SU-DHL-6 (cell line): ENCODE measurements at regions not wholly inside any gene's neighbourhood (a gene's known extent, or its start where the extent isn't known, plus 50 kb on each side); places are given as distances from the start of the nearest gene placed in this dataset.

Experiments used
- EZH2phosphoT487 ChIP-seq: fragments of 200-600 bp; sonication (generic), shearing (Covaris generic); conservative IDR thresholded peaks from 2 replicates; pipeline ENCODE4 v1.6.1; 2018; ENCODE audit warnings: mild to moderate bottlenecking, antibody characterized with exemption, low read length, moderate library complexity, mixed read lengths
- TF ChIP-seq, protein P1 (sequence below): fragments of 200-600 bp; sonication (generic); IDR thresholded peaks from one replicate; pipeline ENCODE4 v1.5.1; 2017; ENCODE audit warnings: antibody characterized with exemption, mild to moderate bottlenecking, low read length, moderate library complexity; ENCODE audit not compliant: insufficient read depth, poor library complexity, severe bottlenecking

- TF ChIP-seq, protein P1, sequence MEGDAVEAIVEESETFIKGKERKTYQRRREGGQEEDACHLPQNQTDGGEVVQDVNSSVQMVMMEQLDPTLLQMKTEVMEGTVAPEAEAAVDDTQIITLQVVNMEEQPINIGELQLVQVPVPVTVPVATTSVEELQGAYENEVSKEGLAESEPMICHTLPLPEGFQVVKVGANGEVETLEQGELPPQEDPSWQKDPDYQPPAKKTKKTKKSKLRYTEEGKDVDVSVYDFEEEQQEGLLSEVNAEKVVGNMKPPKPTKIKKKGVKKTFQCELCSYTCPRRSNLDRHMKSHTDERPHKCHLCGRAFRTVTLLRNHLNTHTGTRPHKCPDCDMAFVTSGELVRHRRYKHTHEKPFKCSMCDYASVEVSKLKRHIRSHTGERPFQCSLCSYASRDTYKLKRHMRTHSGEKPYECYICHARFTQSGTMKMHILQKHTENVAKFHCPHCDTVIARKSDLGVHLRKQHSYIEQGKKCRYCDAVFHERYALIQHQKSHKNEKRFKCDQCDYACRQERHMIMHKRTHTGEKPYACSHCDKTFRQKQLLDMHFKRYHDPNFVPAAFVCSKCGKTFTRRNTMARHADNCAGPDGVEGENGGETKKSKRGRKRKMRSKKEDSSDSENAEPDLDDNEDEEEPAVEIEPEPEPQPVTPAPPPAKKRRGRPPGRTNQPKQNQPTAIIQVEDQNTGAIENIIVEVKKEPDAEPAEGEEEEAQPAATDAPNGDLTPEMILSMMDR: no peak
- no peak for TF ChIP-seq EZH2phosphoT487
These were observed 533.0 kb downstream of the TMX3 start for GRCh38 chr18:68181956-68182355.
